ENCODE measurements at regions not wholly inside any gene's neighbourhood (a gene's known extent, or its start where the extent isn't known, plus 50 kb on each side); places are given as distances from the start of the nearest gene placed in this dataset.

- TF ChIP-seq CTCF (IDR thresholded peaks at IDR 0.05) (no peak), POLR2A (IDR thresholded peaks at IDR 0.05) (no peak)
These were observed 112.4 kb downstream of the CD8B2 start for GRCh38 chr2:106599540-106599939.
